Karpas-422 (cell line): ENCODE measurements at regions not wholly inside any gene's neighbourhood (a gene's known extent, or its start where the extent isn't known, plus 50 kb on each side); places are given as distances from the start of the nearest gene placed in this dataset.

ENCODE experiments used
- DNase-seq: peaks from one replicate; pipeline ENCODE4 v3.0.0-alpha.2; 2015
- H2AFZ ChIP-seq: fragments of 200-600 bp; sonication (generic); 2 replicates; pipeline ENCODE4 v1.6.1; 2014; ENCODE audit warnings: antibody characterized with exemption, low read length, mixed read lengths
- H3K27ac ChIP-seq: fragments of 200-600 bp; sonication (generic); 2 replicates; pipeline ENCODE4 v1.5.1; 2014; ENCODE audit warnings: mild to moderate bottlenecking, low read length, moderate library complexity
- H3K27me3 ChIP-seq: fragments of 200-600 bp; sonication (generic); 2 replicates; pipeline ENCODE4 v1.6.1; 2014; ENCODE audit warnings: low read length, mixed read lengths
- H3K36me3 ChIP-seq: fragments of 200-600 bp; sonication (generic); 2 replicates; pipeline ENCODE4 v1.6.1; 2014; ENCODE audit warnings: low read length, mixed read lengths; ENCODE audit not compliant: insufficient read depth
- H3K4me1 ChIP-seq: fragments of 200-600 bp; sonication (generic); 2 replicates; pipeline ENCODE4 v1.6.1; 2014; ENCODE audit warnings: mild to moderate bottlenecking, low read length, mixed read lengths
- H3K4me2 ChIP-seq: fragments of 200-600 bp; sonication (generic); 2 replicates; pipeline ENCODE4 v1.6.1; 2014; ENCODE audit warnings: low read length, low read depth, mild to moderate bottlenecking; ENCODE audit not compliant: poor library complexity, severe bottlenecking
- H3K4me3 ChIP-seq: fragments of 200-600 bp; sonication (generic); 2 replicates; pipeline ENCODE4 v1.5.1; 2014; ENCODE audit warnings: mild to moderate bottlenecking, antibody characterized with exemption, low read length, mixed read lengths
- H3K79me2 ChIP-seq: fragments of 200-600 bp; sonication (generic); 2 replicates; pipeline ENCODE4 v1.6.1; 2014; ENCODE audit warnings: mild to moderate bottlenecking, low read length, mixed read lengths
- H3K9ac ChIP-seq: fragments of 200-600 bp; sonication (generic); 2 replicates; pipeline ENCODE4 v1.6.0; 2014; ENCODE audit warnings: low read length
- H3K9me2 ChIP-seq: fragments of 200-600 bp; sonication (generic), shearing (Covaris generic); replicated peaks from 2 replicates; pipeline ENCODE4 v1.6.0; 2014; ENCODE audit warnings: mild to moderate bottlenecking, low read length, moderate library complexity; ENCODE audit not compliant: insufficient read depth
- H3K9me3 ChIP-seq: fragments of 300-700, 200-600 bp; sonication (generic); 2 replicates; pipeline ENCODE4 v1.6.1; 2014; ENCODE audit warnings: low read length, mixed read lengths
- H4K20me1 ChIP-seq: fragments of 200-600 bp; sonication (generic); 2 replicates; pipeline ENCODE4 v1.6.1; 2014; ENCODE audit warnings: mild to moderate bottlenecking, antibody characterized with exemption, low read length, low read depth; ENCODE audit not compliant: insufficient read depth

DNA sequence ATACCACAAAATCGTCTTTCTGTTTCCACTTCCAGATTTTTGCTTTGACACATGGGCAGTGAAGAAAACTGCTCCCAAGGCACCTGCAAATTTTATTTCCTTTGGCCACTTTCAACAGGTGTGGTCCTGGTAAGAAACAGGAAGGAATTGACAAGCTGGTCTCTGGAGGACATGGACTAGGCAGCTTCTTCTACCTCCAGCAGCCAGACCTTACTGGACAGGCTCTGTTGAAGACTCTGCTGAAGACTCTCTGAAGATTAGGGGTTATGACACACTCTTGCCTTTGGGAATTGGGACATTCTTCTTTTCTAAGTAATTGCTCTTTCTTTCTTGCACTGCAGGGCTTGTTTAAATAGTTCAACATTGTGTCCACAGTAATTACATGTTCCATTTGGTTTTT is 147.7 kb upstream of the DCBLD2 start:
- Histone ChIP-seq H3K4me3 (no peak overlapping the region), H3K79me2 (no peaks in the 10 kb centered on the region), H3K9ac (no peak overlapping the region), H4K20me1 (no peaks in the 10 kb centered on the region), H3K27ac (no peak overlapping the region), H3K36me3 (no peaks in the 10 kb centered on the region), H2AFZ (no peak overlapping the region), H3K4me2 (no peak overlapping the region), H3K9me2 (no peaks in the 10 kb centered on the region), H3K27me3 (no peaks in the 10 kb centered on the region), H3K9me3 (no peaks in the 10 kb centered on the region), H3K4me1 (no peaks in the 10 kb centered on the region)
- no peak for DNase-seq

DNA sequence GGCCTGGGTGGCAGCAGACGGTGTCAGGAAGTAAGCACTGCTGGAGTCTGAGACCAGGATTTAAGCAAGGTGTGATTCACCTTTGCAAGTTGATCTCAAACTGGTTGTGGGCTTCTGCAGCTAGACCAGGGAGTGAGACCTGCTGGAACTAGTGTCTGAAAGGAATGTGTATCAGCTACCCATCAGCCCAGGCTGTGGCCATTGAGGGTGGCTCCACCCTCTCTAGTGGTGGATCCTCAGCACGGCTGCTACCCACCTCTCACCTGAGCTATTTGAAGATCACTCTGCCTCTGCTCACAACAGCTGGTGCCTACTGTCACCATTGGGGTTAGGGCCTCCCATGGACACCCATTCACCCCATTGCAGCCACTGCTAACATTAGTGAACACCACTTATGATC is 140.3 kb upstream of the DCBLD2 start:
- no peaks in the 10 kb centered on the region for H3K4me1 ChIP-seq
- no peak overlapping the region for H3K27ac ChIP-seq
- H4K20me1 ChIP-seq, result no peaks in the 10 kb centered on the region
- H2AFZ ChIP-seq, result no peak overlapping the region
- no peak for DNase-seq
- no peaks in the 10 kb centered on the region for H3K36me3 ChIP-seq
- no peaks in the 10 kb centered on the region for H3K79me2 ChIP-seq
- H3K9ac ChIP-seq, result no peak overlapping the region
- no peaks in the 10 kb centered on the region for H3K27me3 ChIP-seq
- H3K4me2 ChIP-seq, result no peak overlapping the region
- H3K9me2 ChIP-seq, result no peaks in the 10 kb centered on the region
- no peaks in the 10 kb centered on the region for H3K9me3 ChIP-seq
- no peak overlapping the region for H3K4me3 ChIP-seq

DNA sequence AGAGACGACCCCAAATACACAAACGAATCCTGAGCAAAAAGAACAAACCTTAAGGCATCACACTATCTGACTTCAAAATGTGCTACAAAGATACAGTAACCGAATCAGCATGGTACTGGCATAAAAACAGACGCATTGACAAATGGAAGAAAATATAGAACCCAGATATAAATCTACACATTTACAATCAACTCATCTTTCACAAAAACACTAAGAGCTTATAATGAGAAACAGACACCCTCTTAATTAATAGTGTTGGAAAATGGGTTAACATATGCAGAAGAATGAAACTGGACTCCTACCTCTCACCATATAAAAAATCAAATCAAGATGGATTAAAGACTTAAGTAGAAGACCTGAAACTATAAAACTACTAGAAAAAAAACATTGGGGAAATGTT is 130.3 kb upstream of the DCBLD2 start:
- Histone ChIP-seq H3K9ac (no peak overlapping the region), H3K4me1 (no peaks in the 10 kb centered on the region), H3K9me3 (no peaks in the 10 kb centered on the region), H3K79me2 (no peaks in the 10 kb centered on the region), H3K4me2 (no peak overlapping the region), H4K20me1 (no peaks in the 10 kb centered on the region), H2AFZ (no peak overlapping the region), H3K27me3 (no peaks in the 10 kb centered on the region), H3K9me2 (no peaks in the 10 kb centered on the region), H3K36me3 (no peaks in the 10 kb centered on the region), H3K4me3 (no peak overlapping the region), H3K27ac (no peak overlapping the region)
- no peak for DNase-seq

DNA sequence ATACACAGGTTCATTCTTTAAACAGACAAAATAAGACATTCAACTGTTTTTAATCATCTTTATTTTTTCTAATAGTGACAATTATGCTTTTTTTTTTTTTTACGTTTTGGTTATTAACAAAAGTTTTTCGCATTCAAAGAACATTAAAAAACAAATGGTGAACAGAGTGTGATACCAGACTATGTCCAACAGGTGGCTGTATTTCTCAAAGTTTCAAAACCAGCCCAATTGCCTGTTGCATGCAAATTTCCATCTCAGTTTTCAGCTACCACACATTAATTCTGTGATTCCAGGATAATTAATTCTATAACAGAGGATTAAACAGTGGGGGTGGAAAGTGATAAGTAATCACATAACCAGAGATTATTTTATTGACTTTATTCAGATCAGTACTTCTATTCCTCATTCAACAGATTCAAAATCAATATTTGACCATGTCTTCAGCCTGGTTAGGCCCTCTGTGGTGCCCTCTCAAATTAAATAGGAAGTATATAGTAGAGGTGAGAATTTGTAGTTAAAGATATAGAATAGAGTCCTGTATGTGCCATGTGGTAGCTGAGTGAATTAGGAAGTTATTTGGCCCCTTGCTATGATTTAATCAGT is 122.2 kb upstream of the DCBLD2 start:
- Histone ChIP-seq H3K27ac (no peak overlapping the region), H3K4me1 (no peaks in the 10 kb centered on the region), H3K9me3 (no peaks in the 10 kb centered on the region), H3K27me3 (no peaks in the 10 kb centered on the region), H2AFZ (no peak overlapping the region), H3K79me2 (no peaks in the 10 kb centered on the region), H3K36me3 (no peaks in the 10 kb centered on the region), H3K4me3 (no peak overlapping the region), H3K9me2 (no peaks in the 10 kb centered on the region), H3K4me2 (no peak overlapping the region), H3K9ac (no peak overlapping the region), H4K20me1 (no peaks in the 10 kb centered on the region)
- peak; percentile 77 for DNase-seq

DNA sequence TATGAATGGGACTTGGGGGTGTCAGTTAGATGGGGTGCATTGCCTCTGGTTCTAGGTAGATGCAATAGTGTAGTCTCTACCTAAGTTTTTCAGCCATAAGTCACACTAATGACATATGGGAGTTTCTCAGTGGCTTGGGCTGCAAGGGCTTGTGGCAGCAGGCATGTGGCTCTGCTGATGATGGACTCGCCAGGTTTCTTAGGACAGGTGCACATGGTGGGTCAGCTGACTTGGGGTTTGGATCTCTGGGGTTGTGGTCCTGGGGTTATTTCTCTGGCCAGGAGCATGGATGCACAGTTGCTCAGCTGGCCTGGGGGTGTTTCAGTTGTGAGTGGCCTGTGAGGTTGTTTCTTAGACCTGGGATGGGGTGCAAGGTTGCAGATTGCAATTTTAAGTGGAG is 120.0 kb upstream of the DCBLD2 start:
- H3K4me3 ChIP-seq, result no peak overlapping the region
- H3K27ac ChIP-seq, result no peak overlapping the region
- H2AFZ ChIP-seq, result no peak overlapping the region
- H3K9me3 ChIP-seq, result no peaks in the 10 kb centered on the region
- no peak overlapping the region for H3K4me2 ChIP-seq
- H3K36me3 ChIP-seq, result no peaks in the 10 kb centered on the region
- no peaks in the 10 kb centered on the region for H3K9me2 ChIP-seq
- H3K27me3 ChIP-seq, result no peaks in the 10 kb centered on the region
- DNase-seq, result no peak
- no peak overlapping the region for H3K9ac ChIP-seq
- H4K20me1 ChIP-seq, result no peaks in the 10 kb centered on the region
- H3K79me2 ChIP-seq, result no peaks in the 10 kb centered on the region
- no peaks in the 10 kb centered on the region for H3K4me1 ChIP-seq

DNA sequence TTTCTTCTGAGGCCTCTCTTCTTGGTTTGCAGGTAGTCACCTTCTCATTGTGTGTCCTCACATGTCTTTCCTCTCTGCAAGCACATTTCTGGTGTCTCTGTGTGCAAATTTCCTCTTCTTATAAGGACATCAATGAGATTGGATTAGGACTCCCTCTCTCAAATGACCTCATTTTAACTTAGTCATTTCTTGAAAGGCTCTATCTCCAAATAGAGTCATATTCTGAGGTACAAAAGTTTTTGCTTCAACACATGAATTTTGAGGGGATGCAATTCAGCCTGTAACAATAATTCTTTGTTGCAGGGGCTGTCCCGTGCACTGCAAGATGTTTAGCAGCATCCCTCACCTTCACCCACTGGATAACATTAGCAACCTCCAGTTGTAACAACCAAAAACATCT is 115.0 kb upstream of the DCBLD2 start:
- DNase-seq, result no peak
- no peak overlapping the region for H2AFZ ChIP-seq
- no peak overlapping the region for H3K4me2 ChIP-seq
- no peaks in the 10 kb centered on the region for H3K27me3 ChIP-seq
- no peak overlapping the region for H3K4me3 ChIP-seq
- no peak overlapping the region for H3K9ac ChIP-seq
- no peaks in the 10 kb centered on the region for H3K36me3 ChIP-seq
- no peaks in the 10 kb centered on the region for H4K20me1 ChIP-seq
- H3K4me1 ChIP-seq, result peaks cover 26% of the 10 kb centered on the region
- H3K9me2 ChIP-seq, result no peaks in the 10 kb centered on the region
- no peaks in the 10 kb centered on the region for H3K79me2 ChIP-seq
- no peak overlapping the region for H3K27ac ChIP-seq
- H3K9me3 ChIP-seq, result no peaks in the 10 kb centered on the region

DNA sequence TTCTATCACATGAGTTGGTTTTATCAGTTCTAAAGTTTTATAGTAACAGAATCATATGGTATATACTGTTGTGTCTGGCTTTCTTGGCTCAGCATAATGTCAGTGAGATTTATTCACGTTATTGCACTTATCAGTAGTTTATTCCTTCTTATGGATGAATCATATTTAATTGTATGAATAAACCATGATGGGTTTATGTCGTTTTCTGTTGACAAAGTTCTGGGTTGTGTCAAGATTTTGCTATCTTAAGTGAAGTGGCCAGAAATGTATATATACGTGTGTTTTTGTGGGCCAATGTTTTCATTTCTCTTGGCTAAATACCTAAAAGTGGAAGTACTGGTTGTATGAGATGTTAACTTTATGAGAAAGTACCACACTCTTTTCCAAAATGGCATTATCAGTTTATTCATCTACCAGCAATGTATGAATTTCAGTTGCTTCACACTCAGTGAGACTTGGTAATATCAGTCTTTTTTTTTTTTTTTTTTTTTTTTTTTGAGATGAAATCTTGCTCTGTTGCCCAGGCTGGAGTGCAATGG is 112.4 kb upstream of the DCBLD2 start:
- Histone ChIP-seq H3K4me2 (no peak overlapping the region), H3K4me3 (no peak overlapping the region), H3K27me3 (no peaks in the 10 kb centered on the region), H3K4me1 (peaks cover 31% of the 10 kb centered on the region), H3K9ac (no peak overlapping the region), H3K27ac (peak overlapping the region; percentile 67; the same call in 1 of the 2 replicates), H3K9me2 (no peaks in the 10 kb centered on the region), H3K79me2 (no peaks in the 10 kb centered on the region), H4K20me1 (no peaks in the 10 kb centered on the region), H3K9me3 (no peaks in the 10 kb centered on the region), H2AFZ (no peak overlapping the region), H3K36me3 (no peaks in the 10 kb centered on the region)
- no peak for DNase-seq

DNA sequence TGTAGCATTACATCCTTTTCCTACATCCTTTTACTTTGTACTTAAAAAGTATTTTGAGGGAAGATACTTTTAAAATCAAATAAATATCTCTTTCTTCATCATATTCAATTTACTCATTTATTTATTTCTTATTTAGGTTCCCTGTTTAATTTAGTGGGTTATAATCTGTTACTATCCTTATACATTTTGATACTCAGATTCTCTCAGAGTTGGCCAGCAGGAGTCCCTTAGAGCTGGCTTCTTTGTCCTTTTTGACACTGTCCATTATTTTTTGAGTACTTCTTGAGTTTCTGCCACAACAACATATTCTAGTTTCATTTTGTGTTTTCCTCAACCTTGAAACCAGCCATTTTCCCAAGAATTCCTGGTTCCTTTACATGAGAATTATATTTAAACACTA is 111.6 kb upstream of the DCBLD2 start:
- Histone ChIP-seq H3K4me2 (peak overlapping the region; percentile 57), H2AFZ (no peak overlapping the region), H3K9me3 (no peaks in the 10 kb centered on the region), H3K36me3 (no peaks in the 10 kb centered on the region), H3K27me3 (no peaks in the 10 kb centered on the region), H3K27ac (peak overlapping the region; percentile 67), H4K20me1 (no peaks in the 10 kb centered on the region), H3K79me2 (no peaks in the 10 kb centered on the region), H3K4me3 (peak overlapping the region; percentile 28), H3K4me1 (peaks cover 31% of the 10 kb centered on the region), H3K9me2 (no peaks in the 10 kb centered on the region), H3K9ac (no peak overlapping the region)
- DNase-seq, result no peak
